ENCODE measurements at regions not wholly inside any gene's neighbourhood (a gene's known extent, or its start where the extent isn't known, plus 50 kb on each side); places are given as distances from the start of the nearest gene placed in this dataset.
A peak's percentile ranks its signal among the peaks of the same experiment; 100 is the strongest.

GRCh38 chr13:67740871-67741535 is 510.9 kb upstream of the PCDH9 start:
- TF ChIP-seq SNAI2 (CRISPR knock-in tag; IDR thresholded peaks at IDR 0.05) (peak; percentile 98), BACH2 (CRISPR knock-in tag; IDR thresholded peaks at IDR 0.05; ENCODE audit: borderline replicate concordance) (no peak), ISL1 (CRISPR knock-in tag; IDR thresholded peaks at IDR 0.05) (peak; percentile 74), TOX (CRISPR knock-in tag; IDR thresholded peaks at IDR 0.05; ENCODE audit: borderline replicate concordance) (no peak), CSRNP3 (CRISPR knock-in tag; IDR thresholded peaks at IDR 0.05) (no peak), GLIS3 (CRISPR knock-in tag; IDR thresholded peaks at IDR 0.05) (peak; percentile 56; the same call in 1 of the 2 replicates), POU6F1 (CRISPR knock-in tag; IDR thresholded peaks at IDR 0.05; ENCODE audit: borderline replicate concordance, low read depth) (no peak), RARB (CRISPR knock-in tag; IDR thresholded peaks at IDR 0.05) (no peak), OSR1 (CRISPR knock-in tag; IDR thresholded peaks at IDR 0.05) (no peak), ARNTL (CRISPR knock-in tag; IDR thresholded peaks at IDR 0.05; ENCODE audit: borderline replicate concordance, low read depth) (no peak), CREB5 (CRISPR knock-in tag; IDR thresholded peaks at IDR 0.05; ENCODE audit: low read depth) (0 out of 2 replicates have a peak, but pooled peaks have one; percentile 21), ZFP3 (CRISPR knock-in tag; IDR thresholded peaks at IDR 0.05) (peak; percentile 83), PPARA (CRISPR knock-in tag; IDR thresholded peaks at IDR 0.05; ENCODE audit: borderline replicate concordance) (no peak), ZNF8 (CRISPR knock-in tag; IDR thresholded peaks at IDR 0.05) (peak; percentile 62; the same call in 1 of the 2 replicates), TSHZ2 (CRISPR knock-in tag; IDR thresholded peaks at IDR 0.05) (no peak), ZC3H10 (CRISPR knock-in tag; IDR thresholded peaks at IDR 0.05) (0 out of 2 replicates have a peak, but pooled peaks have one; percentile 51), ZNF565 (CRISPR knock-in tag; conservative IDR thresholded peaks at IDR 0.05; ENCODE audit: low read depth) (no peak), TCF4 (CRISPR knock-in tag; IDR thresholded peaks at IDR 0.05; ENCODE audit: borderline replicate concordance) (no peak), CSDC2 (CRISPR knock-in tag; IDR thresholded peaks at IDR 0.05) (peak; percentile 98), PATZ1 (CRISPR knock-in tag; IDR thresholded peaks at IDR 0.05; ENCODE audit: borderline replicate concordance) (no peak), ZNF70 (CRISPR knock-in tag; IDR thresholded peaks at IDR 0.05) (no peak), ZFP30 (CRISPR knock-in tag; IDR thresholded peaks at IDR 0.05) (0 out of 2 replicates have a peak, but pooled peaks have one; percentile 19), ESRRG (CRISPR knock-in tag; IDR thresholded peaks at IDR 0.05) (no peak)
- no peak for ATAC-seq
